Endothelial cell of umbilical vein (primary cell): ENCODE measurements at regions not wholly inside any gene's neighbourhood (a gene's known extent, or its start where the extent isn't known, plus 50 kb on each side); places are given as distances from the start of the nearest gene placed in this dataset.

Experiments used
- BruUV-seq: library from RNA; stranded (reverse); fragments of 400-500 nt; replicated peaks from 2 replicates; lab custom pipeline; 2021; lab: Mats Ljungman, UMichigan
- CTCF ChIA-PET: fragments of 300-600, 350-600 bp; sonication (Branson Sonifier 250); formaldehyde crosslinking; loops from one replicate; lab custom pipeline; 2021; ENCODE audit warnings: antibody characterized with exemption, inconsistent platforms; lab: Charles Lee
- POLR2A ChIA-PET: fragments of 300-600, 350-600 bp; sonication (Branson Sonifier 250); formaldehyde crosslinking; loops from one replicate; lab custom pipeline; 2021; ENCODE audit warnings: antibody characterized with exemption, inconsistent platforms; lab: Charles Lee
- DNase-seq: peaks from one replicate; pipeline ENCODE4 v3.0.0-alpha.2; 2011; ENCODE audit warnings: low read depth, low spot score
- FAIRE-seq: peaks from 2 replicates; lab custom pipeline; 2011; peaks lifted over from hg19 to GRCh38; lab: Jason Lieb, UNC
- H2AFZ ChIP-seq: 2 replicates; pipeline ENCODE4 v1.6.0; 2012; ENCODE audit warnings: low read depth, low read length, control low read depth, inconsistent platforms
- H3K27ac ChIP-seq: 2 replicates; pipeline ENCODE4 v1.5.1; 2011; ENCODE audit warnings: low read depth, mild to moderate bottlenecking, control low read depth, low read length, moderate library complexity; ENCODE audit not compliant: insufficient read depth
- H3K27me3 ChIP-seq, 2 experiments: 2 replicates each; pipeline versions ENCODE4 v1.6.0 to v1.6.1; 2011; ENCODE audit warnings: low read length in 2 of 2, mixed read lengths in 1 of 2; ENCODE audit not compliant: control insufficient read depth in 2 of 2, insufficient read depth in 2 of 2
- H3K36me3 ChIP-seq, 2 experiments: 2 replicates in 1 of 2; 3 replicates in 1 of 2; pipeline ENCODE4 v1.5.1; 2011; ENCODE audit warnings: low read length in 2 of 2, mild to moderate bottlenecking in 1 of 2, moderate library complexity in 1 of 2; ENCODE audit not compliant: control insufficient read depth in 2 of 2, insufficient read depth in 2 of 2; ENCODE audit errors: extremely low read depth in 1 of 2
- H3K4me1 ChIP-seq: 3 replicates; pipeline ENCODE4 v1.5.1; 2011; ENCODE audit warnings: mild to moderate bottlenecking, low read length; ENCODE audit not compliant: control insufficient read depth, insufficient read depth; ENCODE audit errors: extremely low read depth
- H3K4me2 ChIP-seq: 2 replicates; pipeline ENCODE4 v1.6.1; 2011; ENCODE audit warnings: low read length, control low read depth, mixed read lengths; ENCODE audit not compliant: insufficient read depth
- H3K4me3 ChIP-seq, 3 experiments: fragments of 200-600 bp in 1 of 3; sonication (generic), shearing (Covaris generic) in 1 of 3; replicated peaks in 1 of 3; 2 replicates each; pipeline ENCODE4 v1.5.1; 2011 to 2016; ENCODE audit warnings: control low read depth in 3 of 3, low read length in 3 of 3, mild to moderate bottlenecking in 2 of 3, inconsistent platforms in 1 of 3, low read depth in 1 of 3, moderate library complexity in 1 of 3; ENCODE audit not compliant: insufficient read depth in 1 of 3
- H3K79me2 ChIP-seq: 2 replicates; pipeline ENCODE4 v1.6.0; 2012; ENCODE audit warnings: low read length, inconsistent platforms; ENCODE audit not compliant: control insufficient read depth, insufficient read depth
- H3K9ac ChIP-seq: replicated peaks from 2 replicates; pipeline ENCODE3; 2011; ENCODE audit warnings: low read length, control low read depth; ENCODE audit not compliant: insufficient read depth; ENCODE audit errors: extremely low read depth
- H3K9me1 ChIP-seq: replicated peaks from 3 replicates; pipeline ENCODE4 v1.6.0; 2011; ENCODE audit warnings: mild to moderate bottlenecking, low read length; ENCODE audit not compliant: control insufficient read depth, insufficient read depth; ENCODE audit errors: extremely low read depth
- H3K9me3 ChIP-seq: replicated peaks from 2 replicates; pipeline ENCODE4 v1.5.1; 2012; ENCODE audit warnings: low read length, inconsistent platforms; ENCODE audit not compliant: control insufficient read depth, insufficient read depth
- H4K20me1 ChIP-seq: replicated peaks from 2 replicates; pipeline ENCODE3; 2011; ENCODE audit warnings: mild to moderate bottlenecking, low read length; ENCODE audit not compliant: control insufficient read depth, insufficient read depth; ENCODE audit errors: extremely low read depth
- EZH2 ChIP-seq: IDR thresholded peaks from 2 replicates; pipeline ENCODE4 v1.6.1; 2012; ENCODE audit warnings: borderline replicate concordance, low read depth, mild to moderate bottlenecking, moderate library complexity, low read length, inconsistent platforms; ENCODE audit not compliant: severe bottlenecking
- FOS ChIP-seq: IDR thresholded peaks from 2 replicates; pipeline ENCODE4 v1.6.1; 2011; ENCODE audit warnings: mild to moderate bottlenecking, low read length, moderate library complexity, borderline replicate concordance; ENCODE audit not compliant: insufficient read depth
- GATA2 ChIP-seq: IDR thresholded peaks from 2 replicates; pipeline ENCODE4 v1.7.0; 2011; ENCODE audit warnings: low read depth, mild to moderate bottlenecking, moderate library complexity, mixed read lengths, low read length; ENCODE audit not compliant: insufficient read length, insufficient read depth
- JUN ChIP-seq: IDR thresholded peaks from 2 replicates; pipeline ENCODE4 v1.6.1; 2011; ENCODE audit warnings: borderline replicate concordance, low read depth; ENCODE audit not compliant: insufficient read length, insufficient read depth
- MAX ChIP-seq: IDR thresholded peaks from 2 replicates; pipeline ENCODE4 v1.6.1; 2011; ENCODE audit not compliant: insufficient read depth, insufficient read length
- MYC ChIP-seq: IDR thresholded peaks from one replicate; pipeline ENCODE4 v1.6.1; 2011; ENCODE audit warnings: mild to moderate bottlenecking, low read depth, low read length
- POLR2A ChIP-seq: IDR thresholded peaks from 2 replicates; pipeline ENCODE4 v1.6.1; 2012; ENCODE audit warnings: low read depth, mild to moderate bottlenecking, control low read depth, low read length
- POLR2AphosphoS5 ChIP-seq: IDR thresholded peaks from 2 replicates; pipeline ENCODE4 v1.6.1; 2012; ENCODE audit warnings: low read depth, mild to moderate bottlenecking, control low read depth, low read length, moderate library complexity; ENCODE audit not compliant: insufficient read depth
- dilution Hi-C: fragments of 300-500 bp; cut with MboI; formaldehyde crosslinking; loops from one replicate; pipeline ENCODE4 v1.15.0; 2019; ENCODE audit warnings: low sequenced_read_pairs; ENCODE audit not compliant: extremely low pct_ligation_motif_present
- intact Hi-C: fragments of 100-400 bp; cut with micrococcal nuclease; formaldehyde crosslinking; loops from one replicate; pipeline ENCODE4 v1.10.0; 2022
- TF ChIP-seq, protein P1 (sequence below), 2 donors: IDR thresholded peaks; 1 replicate in 1 of 2; 2 replicates in 1 of 2; pipeline ENCODE4 v1.5.1; 2011; ENCODE audit warnings: low read length in 2 of 2, mild to moderate bottlenecking in 2 of 2, moderate library complexity in 2 of 2, control low read depth in 1 of 2, inconsistent platforms in 1 of 2, low read depth in 1 of 2; ENCODE audit not compliant: insufficient read depth in 1 of 2; ENCODE audit errors: extremely low read depth in 1 of 2

DNA sequence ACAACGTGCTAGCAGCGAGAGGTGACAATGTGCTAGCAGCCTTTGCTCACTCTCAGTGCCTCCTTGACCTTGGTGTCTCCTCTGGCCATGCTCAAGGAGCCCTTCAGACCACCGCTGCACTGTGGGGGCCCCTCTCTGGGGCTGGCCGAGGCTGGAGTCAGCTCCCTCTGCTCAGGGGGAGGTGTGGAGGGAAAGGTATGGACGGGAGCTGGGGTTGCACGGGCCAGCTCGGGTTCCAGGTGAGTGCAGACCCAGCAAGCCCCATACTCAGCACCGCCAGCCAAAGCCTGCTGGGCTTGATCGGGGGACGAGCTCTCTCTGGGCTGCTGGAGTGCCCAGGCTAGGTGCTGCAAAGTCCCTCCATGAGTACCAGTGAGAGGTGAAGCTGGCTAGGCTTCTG lies 180.2 kb downstream of the TRIM36 start:
- intact Hi-C loops (no loop called here), dilution Hi-C loops (no loop called here)
- Histone ChIP-seq H3K4me3 (no peak overlapping the region), H3K27me3 (no peaks in the 10 kb centered on the region), H3K4me1 (no peaks in the 10 kb centered on the region), H3K36me3 (no peaks in the 10 kb centered on the region), H3K27ac (no peak overlapping the region), H3K9me1 (no peaks in the 10 kb centered on the region), H2AFZ (no peak overlapping the region), H4K20me1 (no peaks in the 10 kb centered on the region), H3K79me2 (no peaks in the 10 kb centered on the region), H3K4me2 (no peak overlapping the region), H3K9ac (no peak overlapping the region), H3K9me3 (no peaks in the 10 kb centered on the region)
- CTCF ChIA-PET, result no interaction called here
- POLR2A ChIA-PET, result no interaction called here
- BruUV-seq, result no TSS peak
- FAIRE-seq (no peak), DNase-seq (no peak)
- TF ChIP-seq POLR2A, result no peak
- no peak for TF ChIP-seq EZH2
- no peak for TF ChIP-seq FOS
- no peak for TF ChIP-seq JUN
- TF ChIP-seq MAX, result no peak
- TF ChIP-seq, protein P1, sequence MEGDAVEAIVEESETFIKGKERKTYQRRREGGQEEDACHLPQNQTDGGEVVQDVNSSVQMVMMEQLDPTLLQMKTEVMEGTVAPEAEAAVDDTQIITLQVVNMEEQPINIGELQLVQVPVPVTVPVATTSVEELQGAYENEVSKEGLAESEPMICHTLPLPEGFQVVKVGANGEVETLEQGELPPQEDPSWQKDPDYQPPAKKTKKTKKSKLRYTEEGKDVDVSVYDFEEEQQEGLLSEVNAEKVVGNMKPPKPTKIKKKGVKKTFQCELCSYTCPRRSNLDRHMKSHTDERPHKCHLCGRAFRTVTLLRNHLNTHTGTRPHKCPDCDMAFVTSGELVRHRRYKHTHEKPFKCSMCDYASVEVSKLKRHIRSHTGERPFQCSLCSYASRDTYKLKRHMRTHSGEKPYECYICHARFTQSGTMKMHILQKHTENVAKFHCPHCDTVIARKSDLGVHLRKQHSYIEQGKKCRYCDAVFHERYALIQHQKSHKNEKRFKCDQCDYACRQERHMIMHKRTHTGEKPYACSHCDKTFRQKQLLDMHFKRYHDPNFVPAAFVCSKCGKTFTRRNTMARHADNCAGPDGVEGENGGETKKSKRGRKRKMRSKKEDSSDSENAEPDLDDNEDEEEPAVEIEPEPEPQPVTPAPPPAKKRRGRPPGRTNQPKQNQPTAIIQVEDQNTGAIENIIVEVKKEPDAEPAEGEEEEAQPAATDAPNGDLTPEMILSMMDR (IDR thresholded peaks at IDR 0.05; ENCODE audit: extremely low read depth in 1 of 2, insufficient read depth in 1 of 2, low read depth in 1 of 2, low read length in 2 of 2), result no peak
- TF ChIP-seq GATA2, result no peak
- TF ChIP-seq POLR2AphosphoS5, result no peak
- TF ChIP-seq MYC, result no peak
